Bronchial epithelial cell (primary cell): ENCODE measurements at regions not wholly inside any gene's neighbourhood (a gene's known extent, or its start where the extent isn't known, plus 50 kb on each side); places are given as distances from the start of the nearest gene placed in this dataset.

Experiments
- DNase-seq: peaks from one replicate; pipeline ENCODE4 v3.0.0-alpha.2; 2010; ENCODE audit warnings: low read depth
- FAIRE-seq: peaks from 2 replicates; lab custom pipeline; 2011; peaks lifted over from hg19 to GRCh38; lab: Jason Lieb, UNC
- H3K27me3 ChIP-seq: 2 replicates; pipeline ENCODE4 v1.5.1; 2011; ENCODE audit warnings: low read length; ENCODE audit not compliant: control insufficient read depth, insufficient read depth
- H3K36me3 ChIP-seq: 2 replicates; pipeline ENCODE4 v1.5.1; 2011; ENCODE audit warnings: low read length; ENCODE audit not compliant: control insufficient read depth, insufficient read depth
- H3K4me3 ChIP-seq: 2 replicates; pipeline ENCODE4 v1.5.1; 2011; ENCODE audit warnings: mild to moderate bottlenecking, low read depth, low read length, control low read depth
- TF ChIP-seq, protein P1 (sequence below): IDR thresholded peaks from 2 replicates; pipeline ENCODE4 v1.5.1; 2011; ENCODE audit warnings: mild to moderate bottlenecking, moderate library complexity, low read length, control low read depth, inconsistent platforms; ENCODE audit not compliant: insufficient read depth, severe bottlenecking

GRCh38 chr2:116489292-116489691 lies 1325.2 kb upstream of the DDX18 start:
- TF ChIP-seq, protein P1, sequence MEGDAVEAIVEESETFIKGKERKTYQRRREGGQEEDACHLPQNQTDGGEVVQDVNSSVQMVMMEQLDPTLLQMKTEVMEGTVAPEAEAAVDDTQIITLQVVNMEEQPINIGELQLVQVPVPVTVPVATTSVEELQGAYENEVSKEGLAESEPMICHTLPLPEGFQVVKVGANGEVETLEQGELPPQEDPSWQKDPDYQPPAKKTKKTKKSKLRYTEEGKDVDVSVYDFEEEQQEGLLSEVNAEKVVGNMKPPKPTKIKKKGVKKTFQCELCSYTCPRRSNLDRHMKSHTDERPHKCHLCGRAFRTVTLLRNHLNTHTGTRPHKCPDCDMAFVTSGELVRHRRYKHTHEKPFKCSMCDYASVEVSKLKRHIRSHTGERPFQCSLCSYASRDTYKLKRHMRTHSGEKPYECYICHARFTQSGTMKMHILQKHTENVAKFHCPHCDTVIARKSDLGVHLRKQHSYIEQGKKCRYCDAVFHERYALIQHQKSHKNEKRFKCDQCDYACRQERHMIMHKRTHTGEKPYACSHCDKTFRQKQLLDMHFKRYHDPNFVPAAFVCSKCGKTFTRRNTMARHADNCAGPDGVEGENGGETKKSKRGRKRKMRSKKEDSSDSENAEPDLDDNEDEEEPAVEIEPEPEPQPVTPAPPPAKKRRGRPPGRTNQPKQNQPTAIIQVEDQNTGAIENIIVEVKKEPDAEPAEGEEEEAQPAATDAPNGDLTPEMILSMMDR = no peak
- no peak for DNase-seq
- H3K27me3 ChIP-seq = no peaks in the 10 kb centered on the region
- no peaks in the 10 kb centered on the region for H3K36me3 ChIP-seq
- no peak overlapping the region for H3K4me3 ChIP-seq
- no peak for FAIRE-seq

DNA sequence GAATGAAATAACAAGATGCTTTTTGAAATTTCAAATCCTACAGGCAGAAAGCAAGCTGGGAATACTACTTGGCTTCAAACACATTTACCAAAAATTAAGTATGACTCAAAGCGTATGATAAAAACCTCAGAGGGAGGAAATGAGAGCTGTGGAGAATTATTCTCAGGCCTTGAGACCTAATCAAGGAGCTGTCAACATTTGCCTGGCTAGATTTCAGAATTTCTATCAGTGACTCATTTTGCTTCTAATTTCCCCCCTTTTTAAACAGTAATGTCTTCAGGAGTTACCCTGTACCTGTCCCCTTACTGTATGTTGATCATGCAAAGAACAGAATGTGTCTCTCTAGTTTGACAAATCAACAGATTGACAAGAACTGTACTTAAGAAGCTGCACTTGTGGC lies 1324.5 kb upstream of the DDX18 start:
- TF ChIP-seq, protein P1 = no peak
- Histone ChIP-seq H3K4me3 (no peak overlapping the region), H3K36me3 (no peaks in the 10 kb centered on the region), H3K27me3 (no peaks in the 10 kb centered on the region)
- FAIRE-seq (no peak), DNase-seq (no peak)

DNA sequence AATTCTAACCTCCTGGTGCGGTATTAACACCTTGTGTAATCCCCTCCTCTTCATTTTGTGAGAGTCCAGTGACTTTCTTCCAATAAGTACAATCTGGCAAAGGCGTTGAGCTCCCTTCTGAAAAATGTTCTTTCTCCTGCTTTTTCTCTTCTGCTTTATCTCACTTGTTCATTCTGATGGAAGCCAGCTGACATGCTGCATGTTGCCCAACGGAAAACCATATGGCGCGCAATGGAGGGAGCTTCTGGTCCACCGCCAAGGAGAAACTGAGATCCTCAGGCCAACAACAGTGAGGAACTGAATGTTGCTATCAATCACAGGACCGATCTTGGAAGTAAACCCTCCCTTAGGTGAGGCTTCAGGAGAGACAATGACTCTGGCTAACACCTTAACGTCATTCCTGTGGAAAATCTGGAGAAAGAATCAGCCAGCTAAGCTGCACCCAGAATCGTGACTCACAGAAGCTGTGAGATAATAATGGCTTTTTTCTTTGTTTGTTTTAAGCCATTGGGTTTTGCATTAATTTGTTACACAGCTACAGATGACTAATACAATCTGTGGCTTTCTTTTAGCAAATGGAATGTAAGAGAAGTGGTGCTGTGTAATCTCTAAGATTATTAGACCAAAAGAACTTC lies 1323.9 kb upstream of the DDX18 start:
- Histone ChIP-seq H3K27me3 (no peaks in the 10 kb centered on the region), H3K4me3 (no peak overlapping the region), H3K36me3 (no peaks in the 10 kb centered on the region)
- TF ChIP-seq, protein P1 = no peak
- no peak for FAIRE-seq
- no peak for DNase-seq

DNA sequence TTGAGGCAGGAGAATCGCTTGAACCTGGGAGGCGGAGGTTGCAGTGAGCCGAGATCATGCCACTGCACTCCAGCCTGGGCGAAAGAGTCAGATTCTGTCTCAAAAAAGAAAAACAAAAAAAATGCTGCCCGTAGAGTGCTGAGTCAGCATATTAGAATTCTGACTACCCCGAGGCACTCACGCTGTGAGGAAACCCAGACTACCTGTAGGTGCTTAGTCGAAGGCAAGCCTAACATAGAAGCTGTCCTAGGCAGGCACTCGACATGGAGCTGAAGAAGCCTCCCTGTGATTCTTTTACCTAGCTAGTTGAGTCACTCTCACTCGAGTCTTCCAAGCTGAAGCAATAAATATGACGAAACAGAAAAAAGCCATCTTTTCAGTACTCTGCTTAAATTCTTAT lies 1323.2 kb upstream of the DDX18 start:
- FAIRE-seq = no peak
- Histone ChIP-seq H3K27me3 (no peaks in the 10 kb centered on the region), H3K4me3 (no peak overlapping the region), H3K36me3 (no peaks in the 10 kb centered on the region)
- DNase-seq = no peak
- TF ChIP-seq, protein P1 = no peak

- no peak overlapping the region for H3K4me3 ChIP-seq
- DNase-seq (no peak), FAIRE-seq (no peak)
- H3K36me3 ChIP-seq = no peaks in the 10 kb centered on the region
- H3K27me3 ChIP-seq = no peaks in the 10 kb centered on the region
- TF ChIP-seq, protein P1 = no peak
These were observed 1315.1 kb upstream of the DDX18 start for GRCh38 chr2:116499389-116499788.

GRCh38 chr2:116510117-116510671 lies 1304.3 kb upstream of the DDX18 start:
- TF ChIP-seq, protein P1 = peak; percentile 6
- H3K36me3 ChIP-seq = no peaks in the 10 kb centered on the region
- no peak overlapping the region for H3K4me3 ChIP-seq
- no peaks in the 10 kb centered on the region for H3K27me3 ChIP-seq
- peak; percentile 22 for DNase-seq
- no peak for FAIRE-seq
